NB4 (cell line): ENCODE measurements at regions not wholly inside any gene's neighbourhood (a gene's known extent, or its start where the extent isn't known, plus 50 kb on each side); places are given as distances from the start of the nearest gene placed in this dataset.

Experiments
- DNase-seq: peaks from one replicate; pipeline ENCODE4 v3.0.0; 2010; ENCODE audit warnings: low read depth
- H3K4me3 ChIP-seq: one replicate; pipeline ENCODE4 v1.5.1; 2011; ENCODE audit warnings: mild to moderate bottlenecking, low read depth, low read length, moderate library complexity
- CTCF ChIP-seq: IDR thresholded peaks from one replicate; pipeline ENCODE4 v1.5.1; 2012; ENCODE audit warnings: low read depth, low read length
- MAX ChIP-seq: IDR thresholded peaks from 2 replicates; pipeline ENCODE4 v1.6.1; 2011; ENCODE audit warnings: low read depth, low read length
- MYC ChIP-seq: IDR thresholded peaks from 2 replicates; pipeline ENCODE4 v1.6.1; 2011; ENCODE audit warnings: low read depth, low read length
- POLR2A ChIP-seq: IDR thresholded peaks from 2 replicates; pipeline ENCODE4 v1.6.1; 2011; ENCODE audit warnings: mild to moderate bottlenecking; ENCODE audit not compliant: insufficient read length; ENCODE audit errors: extremely low read depth

- no peak overlapping the region for H3K4me3 ChIP-seq
- TF ChIP-seq POLR2A (no peak), MYC (no peak), CTCF (no peak), MAX (no peak)
- DNase-seq, result no peak
Measured at GRCh38 chr11:112859787-112860186, 101.4 kb upstream of the NCAM1 start.

- DNase-seq, result no peak
- H3K4me3 ChIP-seq, result no peak overlapping the region
- no peak for TF ChIP-seq CTCF
- TF ChIP-seq POLR2A, result no peak
- TF ChIP-seq MAX, result no peak
- no peak for TF ChIP-seq MYC
Measured at GRCh38 chr11:112861356-112861755, 99.9 kb upstream of the NCAM1 start.

GRCh38 chr11:112863305-112863704 is 97.9 kb upstream of the NCAM1 start:
- no peak for DNase-seq
- H3K4me3 ChIP-seq, result no peak overlapping the region
- TF ChIP-seq MYC, result no peak
- no peak for TF ChIP-seq CTCF
- TF ChIP-seq MAX, result no peak
- TF ChIP-seq POLR2A, result no peak

- TF ChIP-seq MAX (no peak), CTCF (no peak), POLR2A (no peak), MYC (no peak)
- H3K4me3 ChIP-seq, result no peak overlapping the region
- no peak for DNase-seq
Measured at GRCh38 chr11:112864672-112865071, 96.5 kb upstream of the NCAM1 start.

- DNase-seq, result no peak
- H3K4me3 ChIP-seq, result no peak overlapping the region
- TF ChIP-seq MAX (no peak), CTCF (no peak), POLR2A (no peak), MYC (no peak)
Measured at GRCh38 chr11:112871909-112872500, 89.2 kb upstream of the NCAM1 start.

- no peak for TF ChIP-seq MAX
- TF ChIP-seq CTCF, result no peak
- no peak for TF ChIP-seq MYC
- TF ChIP-seq POLR2A, result no peak
- no peak for DNase-seq
Measured at GRCh38 chr11:112874980-112875379, 86.2 kb upstream of the NCAM1 start.

More at GRCh38 chr11:112874980-112875379, 86.2 kb upstream of the NCAM1 start:
- H3K4me3 ChIP-seq, result no peak overlapping the region
